Neural progenitor cell (in vitro differentiated cells): ENCODE measurements at regions not wholly inside any gene's neighbourhood (a gene's known extent, or its start where the extent isn't known, plus 50 kb on each side); places are given as distances from the start of the nearest gene placed in this dataset.
"Not testable (repeated sequence)": the region's sequence is repeated elsewhere in the genome, so short reads cannot be mapped to it uniquely, and the experiment has no call there.

Experiments
- DNase-seq: peaks from one replicate; pipeline ENCODE4 v3.0.0-alpha.2; 2016; ENCODE audit warnings: low spot score
- H2AFZ ChIP-seq: fragments of 200-600 bp; sonication (generic); replicated peaks from 2 replicates; pipeline ENCODE4 v1.6.1; 2016; ENCODE audit warnings: antibody characterized with exemption
- H3F3A ChIP-seq: fragments of 200-600 bp; sonication (generic); 2 replicates; pipeline ENCODE4 v1.6.1; 2016; ENCODE audit warnings: antibody characterized with exemption, low read depth
- H3K27ac ChIP-seq: fragments of 200-600 bp; sonication (generic); 2 replicates; pipeline ENCODE4 v1.5.1; 2016; ENCODE audit warnings: mild to moderate bottlenecking
- H3K27me3 ChIP-seq: fragments of 200-600 bp; sonication (generic); 2 replicates; pipeline ENCODE4 v1.6.1; 2016; ENCODE audit warnings: mild to moderate bottlenecking, moderate library complexity
- H3K36me3 ChIP-seq: fragments of 200-600 bp; sonication (generic); 2 replicates; pipeline ENCODE4 v1.5.1; 2016
- H3K4me1 ChIP-seq: fragments of 200-600 bp; sonication (generic); 2 replicates; pipeline ENCODE4 v1.6.1; 2016; ENCODE audit warnings: mixed run types
- H3K4me2 ChIP-seq: fragments of 200-600 bp; sonication (generic); 2 replicates; pipeline ENCODE4 v1.6.1; 2016
- H3K4me3 ChIP-seq: fragments of 200-600 bp; sonication (generic); 2 replicates; pipeline ENCODE4 v1.5.1; 2016
- H3K79me2 ChIP-seq: fragments of 200-600 bp; sonication (generic); 2 replicates; pipeline ENCODE4 v1.6.1; 2016; ENCODE audit warnings: low read depth
- H3K9ac ChIP-seq: fragments of 200-600 bp; sonication (generic); 2 replicates; pipeline ENCODE4 v1.6.1; 2016
- H3K9me3 ChIP-seq: fragments of 200-600 bp; sonication (generic); 2 replicates; pipeline ENCODE4 v1.5.1; 2016; ENCODE audit warnings: low read depth
- H4K20me1 ChIP-seq: fragments of 200-600 bp; sonication (generic); 2 replicates; pipeline ENCODE4 v1.6.1; 2016; ENCODE audit warnings: low read depth
- H3K27ac Mint-ChIP-seq: 3 replicates; pipeline ENCODE4 v1.8.0; 2021; ENCODE audit warnings: mixed read lengths
- H3K27me3 Mint-ChIP-seq: 2 replicates; pipeline ENCODE4 v1.8.0; 2022; ENCODE audit warnings: low read depth, mild to moderate bottlenecking, inconsistent platforms, moderate library complexity, mixed read lengths; ENCODE audit not compliant: insufficient read depth
- H3K36me3 Mint-ChIP-seq: 3 replicates; pipeline ENCODE4 v1.8.0; 2021; ENCODE audit warnings: mixed read lengths
- H3K4me1 Mint-ChIP-seq: 3 replicates; pipeline ENCODE4 v1.8.0; 2021; ENCODE audit warnings: mixed read lengths
- H3K4me3 Mint-ChIP-seq: 3 replicates; pipeline ENCODE4 v1.8.0; 2021; ENCODE audit warnings: mild to moderate bottlenecking, moderate library complexity, mixed read lengths
- H3K9me3 Mint-ChIP-seq: 3 replicates; pipeline ENCODE4 v1.8.0; 2020; ENCODE audit warnings: mixed read lengths
- EZH2 ChIP-seq: fragments of 200-600 bp; sonication (generic); IDR thresholded peaks from 2 replicates; pipeline ENCODE4 v1.6.1; 2017; ENCODE audit warnings: antibody characterized with exemption, mild to moderate bottlenecking, moderate library complexity
- EZH2phosphoT487 ChIP-seq: fragments of 200-600 bp; sonication (generic); IDR thresholded peaks from 2 replicates; pipeline ENCODE4 v1.6.1; 2017; ENCODE audit warnings: antibody characterized with exemption
- TF ChIP-seq, protein P1 (sequence below): fragments of 200-600 bp; sonication (generic); IDR thresholded peaks from 2 replicates; pipeline ENCODE4 v1.5.1; 2017; ENCODE audit warnings: antibody characterized with exemption, mild to moderate bottlenecking

DNA sequence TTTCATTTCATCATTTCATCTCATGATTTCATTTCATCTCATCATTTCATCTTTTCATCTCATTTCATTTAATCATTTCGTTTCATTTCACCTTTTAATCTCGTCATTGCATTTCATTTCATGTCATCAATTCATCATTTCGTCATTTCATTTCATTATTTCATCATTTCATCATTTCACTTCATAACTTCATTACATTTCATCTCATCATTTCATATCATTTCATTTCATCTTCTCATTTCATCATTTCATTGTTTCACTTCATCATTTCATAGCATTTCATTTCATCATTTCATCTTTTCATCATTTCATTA is 131.6 kb downstream of the ZNF92 start:
- not testable (repeated sequence) for H3K4me3 Mint-ChIP-seq, H3F3A ChIP-seq, H3K4me1 Mint-ChIP-seq, H3K9me3 Mint-ChIP-seq, H3K9me3 ChIP-seq, H4K20me1 ChIP-seq, H3K9ac ChIP-seq, H3K27ac ChIP-seq, H2AFZ ChIP-seq, H3K36me3 ChIP-seq, H3K4me1 ChIP-seq, H3K36me3 Mint-ChIP-seq, H3K27ac Mint-ChIP-seq, H3K27me3 Mint-ChIP-seq, H3K4me2 ChIP-seq, DNase-seq, H3K79me2 ChIP-seq, H3K4me3 ChIP-seq
- H3K27me3 ChIP-seq = peaks cover 44% of the 10 kb centered on the region

DNA sequence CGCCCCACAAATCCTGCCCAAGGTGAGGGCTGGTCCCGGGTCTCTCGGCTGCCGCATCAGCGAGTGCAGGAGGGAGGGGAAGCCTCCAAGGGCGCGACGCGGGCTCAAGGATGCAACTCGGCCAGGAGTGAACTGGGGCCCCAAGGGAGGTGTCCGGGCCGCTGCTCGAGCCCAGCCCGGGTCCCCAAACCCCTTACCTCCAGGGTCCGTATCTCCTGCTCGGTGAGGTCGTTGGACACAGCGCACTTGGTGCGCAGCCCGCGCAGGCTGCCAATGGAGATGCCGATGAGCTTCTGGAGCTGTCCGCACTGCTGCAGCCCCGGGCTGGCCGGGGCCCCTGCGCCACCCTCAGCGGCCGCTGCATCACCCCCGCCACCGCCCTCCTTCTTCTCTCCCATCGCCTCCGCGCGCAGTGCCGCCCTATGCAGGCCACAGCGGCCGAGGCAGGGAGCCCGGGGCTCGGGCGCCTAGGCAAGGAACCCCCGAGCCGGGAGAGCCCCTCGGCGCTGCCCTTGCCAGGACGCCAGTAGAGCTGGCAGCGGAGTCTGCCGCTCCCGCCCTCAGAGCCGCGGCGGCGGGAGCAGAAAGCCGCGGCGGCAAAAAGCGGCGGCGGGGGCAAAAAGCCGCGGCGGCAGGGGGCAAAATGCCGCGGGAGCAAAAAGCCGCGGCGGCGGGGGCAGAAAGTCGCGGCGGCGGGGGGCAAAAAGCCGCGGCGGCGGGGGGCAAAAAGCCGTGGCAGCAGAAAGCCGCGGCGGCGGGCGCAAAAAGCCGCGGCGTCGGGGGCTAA is 135.1 kb downstream of the ZNF92 start:
- Histone ChIP-seq H3K4me2 (peak overlapping the region; percentile 78), H3K27me3 (peaks cover 60% of the 10 kb centered on the region), H4K20me1 (peaks cover 10% of the 10 kb centered on the region), H2AFZ (peak overlapping the region; percentile 96), H3K4me3 (peak overlapping the region; percentile 49)
- not testable (repeated sequence) for H3K9ac ChIP-seq, H3K36me3 Mint-ChIP-seq, DNase-seq, H3K27ac ChIP-seq, H3F3A ChIP-seq, H3K36me3 ChIP-seq, H3K4me1 Mint-ChIP-seq, H3K9me3 Mint-ChIP-seq, H3K79me2 ChIP-seq, H3K9me3 ChIP-seq, H3K27ac Mint-ChIP-seq, H3K4me1 ChIP-seq
- Mint-ChIP-seq H3K27me3 (peaks cover 17% of the 10 kb centered on the region), H3K4me3 (peak overlapping the region; percentile 86)

DNA sequence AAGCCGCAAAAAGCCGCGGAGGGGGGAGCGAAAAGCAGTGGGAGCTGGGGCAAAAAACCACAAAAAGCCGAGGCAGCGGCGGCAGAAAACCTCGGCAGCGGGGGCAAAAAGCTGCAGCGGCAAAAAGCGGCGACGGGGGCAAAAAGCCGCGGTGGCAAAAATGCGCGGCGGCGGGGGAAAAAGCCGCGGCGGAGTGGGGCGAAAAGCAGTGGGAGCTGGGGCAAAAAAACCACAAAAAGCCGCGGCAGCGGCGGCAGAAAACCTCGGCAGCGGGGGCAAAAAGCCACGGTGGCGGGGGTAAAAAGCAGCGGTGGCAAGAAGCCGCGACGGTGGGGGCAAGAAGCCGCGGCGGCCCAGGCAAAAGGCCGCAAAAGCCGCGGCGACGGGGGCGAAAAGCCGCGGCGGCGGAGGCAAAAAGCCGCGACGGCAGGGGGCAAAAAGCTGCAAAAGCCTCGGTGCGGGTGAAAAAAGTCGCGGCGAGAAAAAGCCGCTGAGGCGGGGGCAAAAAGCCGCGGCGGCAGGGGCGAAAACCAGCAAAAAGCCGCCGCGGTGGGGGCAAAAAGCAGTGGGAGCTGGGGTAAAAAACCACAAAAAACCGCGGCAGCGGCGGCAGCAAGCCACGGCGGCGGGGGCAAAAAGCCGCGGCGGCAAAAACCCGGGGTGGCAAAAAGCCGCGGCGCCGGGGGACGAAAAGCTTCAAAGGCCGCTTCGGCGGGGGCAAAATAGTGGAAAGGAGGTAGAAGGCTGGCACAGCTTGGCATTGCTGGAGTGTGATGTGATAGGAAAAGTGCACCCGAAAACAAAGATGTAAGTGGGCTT is 135.9 kb downstream of the ZNF92 start:
- Histone ChIP-seq H3F3A (no peaks in the 10 kb centered on the region), H3K4me3 (peak overlapping the region; percentile 49), H3K27ac (no peak overlapping the region), H3K9ac (no peak overlapping the region), H3K4me1 (no peaks in the 10 kb centered on the region), H4K20me1 (peaks cover 10% of the 10 kb centered on the region), H2AFZ (peak overlapping the region; percentile 96), H3K79me2 (no peaks in the 10 kb centered on the region), H3K27me3 (peaks cover 63% of the 10 kb centered on the region), H3K9me3 (peaks cover 5% of the 10 kb centered on the region), H3K36me3 (no peaks in the 10 kb centered on the region), H3K4me2 (peak overlapping the region; percentile 78)
- peak overlapping the region; percentile 86 for H3K4me3 Mint-ChIP-seq
- TF ChIP-seq, protein P1, sequence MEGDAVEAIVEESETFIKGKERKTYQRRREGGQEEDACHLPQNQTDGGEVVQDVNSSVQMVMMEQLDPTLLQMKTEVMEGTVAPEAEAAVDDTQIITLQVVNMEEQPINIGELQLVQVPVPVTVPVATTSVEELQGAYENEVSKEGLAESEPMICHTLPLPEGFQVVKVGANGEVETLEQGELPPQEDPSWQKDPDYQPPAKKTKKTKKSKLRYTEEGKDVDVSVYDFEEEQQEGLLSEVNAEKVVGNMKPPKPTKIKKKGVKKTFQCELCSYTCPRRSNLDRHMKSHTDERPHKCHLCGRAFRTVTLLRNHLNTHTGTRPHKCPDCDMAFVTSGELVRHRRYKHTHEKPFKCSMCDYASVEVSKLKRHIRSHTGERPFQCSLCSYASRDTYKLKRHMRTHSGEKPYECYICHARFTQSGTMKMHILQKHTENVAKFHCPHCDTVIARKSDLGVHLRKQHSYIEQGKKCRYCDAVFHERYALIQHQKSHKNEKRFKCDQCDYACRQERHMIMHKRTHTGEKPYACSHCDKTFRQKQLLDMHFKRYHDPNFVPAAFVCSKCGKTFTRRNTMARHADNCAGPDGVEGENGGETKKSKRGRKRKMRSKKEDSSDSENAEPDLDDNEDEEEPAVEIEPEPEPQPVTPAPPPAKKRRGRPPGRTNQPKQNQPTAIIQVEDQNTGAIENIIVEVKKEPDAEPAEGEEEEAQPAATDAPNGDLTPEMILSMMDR = no peak
- TF ChIP-seq EZH2phosphoT487 (peak; percentile 95), EZH2 (peak; percentile 100)
- no peak overlapping the region for H3K27ac Mint-ChIP-seq
- DNase-seq = peak; percentile 65
- peaks cover 17% of the 10 kb centered on the region for H3K27me3 Mint-ChIP-seq
- peaks cover 4% of the 10 kb centered on the region for H3K4me1 Mint-ChIP-seq
- peaks cover 6% of the 10 kb centered on the region for H3K9me3 Mint-ChIP-seq
- H3K36me3 Mint-ChIP-seq = no peaks in the 10 kb centered on the region

DNA sequence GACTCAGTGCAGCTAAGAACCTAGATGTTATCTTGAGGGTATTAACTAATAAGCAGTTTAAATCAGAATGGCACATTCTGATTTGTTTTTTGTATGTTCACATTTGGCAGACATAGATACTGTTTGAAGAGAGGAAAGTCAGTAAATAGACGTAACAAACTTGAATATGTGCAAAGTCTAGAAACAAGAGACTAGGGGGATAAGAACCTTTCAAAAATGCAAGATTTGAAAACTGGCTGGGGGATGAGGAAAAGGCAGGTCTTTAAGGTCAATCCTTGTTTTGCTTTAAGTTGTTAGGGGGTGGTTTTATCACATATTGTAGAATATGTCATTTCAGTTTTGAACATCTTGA is 136.5 kb downstream of the ZNF92 start:
- H3K4me2 ChIP-seq = peak overlapping the region; percentile 78
- not testable (repeated sequence) for H3K79me2 ChIP-seq, H3K9me3 Mint-ChIP-seq, H3K4me1 ChIP-seq, H3K27ac ChIP-seq, H2AFZ ChIP-seq, H3K9ac ChIP-seq, DNase-seq, H3K4me1 Mint-ChIP-seq, H3K36me3 ChIP-seq, H3K36me3 Mint-ChIP-seq, H3F3A ChIP-seq, H3K9me3 ChIP-seq, H3K27ac Mint-ChIP-seq
- H3K4me3 ChIP-seq = peak overlapping the region; percentile 49
- Mint-ChIP-seq H3K4me3 (peak overlapping the region; percentile 86), H3K27me3 (peaks cover 17% of the 10 kb centered on the region)
- H4K20me1 ChIP-seq = peaks cover 10% of the 10 kb centered on the region
- peaks cover 59% of the 10 kb centered on the region for H3K27me3 ChIP-seq

DNA sequence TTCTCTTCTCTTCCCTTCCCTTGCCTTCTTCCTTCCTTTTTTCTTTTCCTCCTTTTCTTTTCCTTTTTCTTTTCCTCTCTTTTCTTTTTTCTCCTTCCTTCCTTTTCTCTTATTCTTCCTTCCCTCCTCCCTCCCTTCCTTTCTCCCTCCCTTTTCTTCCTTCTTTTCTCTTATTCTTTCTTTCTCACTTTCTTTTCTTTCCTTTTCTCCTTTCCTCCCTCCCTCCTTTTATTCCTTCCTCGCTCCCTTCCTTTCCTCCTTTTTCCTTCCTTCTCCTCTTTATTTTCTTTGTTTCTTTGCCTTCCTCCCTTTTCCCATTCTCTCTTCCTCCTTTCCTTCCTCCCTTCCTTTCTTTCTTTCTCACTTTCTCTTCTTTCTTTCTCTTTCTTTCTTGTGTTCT is 146.1 kb downstream of the ZNF92 start:
- H2AFZ ChIP-seq, H3F3A ChIP-seq, H3K4me1 ChIP-seq, DNase-seq, H3K9me3 Mint-ChIP-seq, H3K4me2 ChIP-seq, H3K9me3 ChIP-seq, H3K36me3 ChIP-seq, H3K36me3 Mint-ChIP-seq, H4K20me1 ChIP-seq, H3K4me3 Mint-ChIP-seq, H3K79me2 ChIP-seq, H3K4me3 ChIP-seq, H3K4me1 Mint-ChIP-seq, H3K27ac Mint-ChIP-seq, H3K27ac ChIP-seq, H3K9ac ChIP-seq, H3K27me3 Mint-ChIP-seq: not testable (repeated sequence)
- H3K27me3 ChIP-seq = peaks cover 28% of the 10 kb centered on the region

DNA sequence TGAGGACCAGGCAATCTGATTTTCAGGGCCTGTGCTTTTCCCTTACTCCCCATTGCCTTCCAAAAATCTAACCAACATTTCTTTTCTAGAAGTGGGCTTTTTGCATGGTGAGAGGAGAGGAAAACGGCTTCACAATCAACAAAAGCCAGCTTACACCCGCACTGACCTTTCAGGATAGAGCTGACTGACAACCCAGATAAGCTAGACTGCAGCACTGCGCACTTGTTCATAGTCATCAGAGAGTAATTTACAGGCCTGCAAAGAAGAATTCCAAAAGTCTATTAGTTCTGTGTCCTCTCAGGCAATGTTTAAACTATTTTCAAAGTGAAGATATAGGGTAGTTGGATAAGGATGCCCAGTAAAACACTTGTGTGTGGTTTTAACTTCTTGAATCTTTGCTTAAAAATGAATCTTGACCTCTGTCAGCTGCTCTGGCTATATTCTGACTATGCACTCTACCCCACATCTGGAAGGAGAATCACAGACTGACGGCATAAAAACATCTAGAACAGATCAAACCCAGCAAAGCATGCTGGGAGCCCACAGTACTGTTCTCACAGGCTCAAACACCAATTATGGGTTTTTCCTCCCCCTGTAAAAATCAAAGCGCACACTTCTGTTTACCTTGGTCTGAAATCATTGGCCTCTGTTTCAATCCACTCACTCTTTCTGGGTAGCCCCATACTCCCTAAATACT is 172.0 kb downstream of the ZNF92 start:
- not testable (repeated sequence) for H4K20me1 ChIP-seq, H3K4me2 ChIP-seq, H3K27ac ChIP-seq, H3F3A ChIP-seq, H3K9me3 Mint-ChIP-seq, DNase-seq, H3K9me3 ChIP-seq, H3K4me3 ChIP-seq, H3K36me3 ChIP-seq, H3K4me3 Mint-ChIP-seq, H3K27me3 ChIP-seq, H3K27ac Mint-ChIP-seq, H3K4me1 ChIP-seq, H3K4me1 Mint-ChIP-seq, H3K9ac ChIP-seq, H3K36me3 Mint-ChIP-seq, H3K27me3 Mint-ChIP-seq, H3K79me2 ChIP-seq, H2AFZ ChIP-seq
